ENCODE measurements at regions not wholly inside any gene's neighbourhood (a gene's known extent, or its start where the extent isn't known, plus 50 kb on each side); places are given as distances from the start of the nearest gene placed in this dataset.

GRCh38 chr2:79355569-79355968 is 157.3 kb upstream of the CTNNA2 start:
- DNase-seq (ENCODE audit: low read depth) = no peak

GRCh38 chr2:79327460-79327859 is 167.9 kb upstream of the REG3A start:
- no peak for DNase-seq (ENCODE audit: low read depth)

GRCh38 chr2:79320871-79321270 is 161.3 kb upstream of the REG3A start:
- DNase-seq (ENCODE audit: low read depth) = no peak

GRCh38 chr2:79294994-79295393 is 135.4 kb upstream of the REG3A start:
- no peak for DNase-seq (ENCODE audit: low read depth)

DNA sequence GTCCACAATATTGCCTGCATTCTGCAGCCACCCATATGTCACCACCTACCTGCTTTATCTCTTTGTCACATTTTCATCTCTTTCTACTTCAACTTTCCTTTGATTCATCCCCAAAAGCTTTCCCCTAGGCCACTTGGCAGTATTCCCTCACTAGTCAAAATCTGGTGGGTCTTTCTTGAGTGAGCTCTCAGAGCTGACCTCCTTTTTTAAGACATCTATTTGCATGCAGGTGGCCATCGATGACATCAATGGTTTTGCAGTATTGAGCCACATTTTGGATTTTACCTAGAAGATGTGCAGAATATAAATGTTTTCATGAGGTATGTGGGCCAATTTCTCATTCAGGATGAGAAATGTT is 133.4 kb upstream of the REG3A start:
- no peak for DNase-seq (ENCODE audit: low read depth)

GRCh38 chr2:79292239-79292957 is 132.8 kb upstream of the REG3A start:
- no peak for DNase-seq (ENCODE audit: low read depth)

DNA sequence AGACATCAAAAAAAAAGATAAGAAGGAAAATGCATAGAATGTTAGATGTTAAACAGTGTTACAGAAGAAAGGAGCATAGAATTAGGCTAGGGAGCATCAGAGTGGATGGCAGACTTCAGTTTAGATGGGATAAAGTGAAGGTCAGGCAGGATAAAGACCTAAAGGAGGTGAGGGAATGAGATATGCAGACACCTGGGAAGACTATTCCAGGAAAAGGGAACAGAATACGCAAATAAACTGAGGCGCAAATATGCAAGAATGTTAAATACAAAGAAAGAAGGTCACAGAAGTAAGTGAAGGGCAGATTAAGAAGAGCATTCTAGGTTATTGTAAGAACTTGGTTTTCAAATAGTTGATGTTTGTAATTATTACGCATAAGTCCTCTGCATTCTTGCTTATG is 116.3 kb upstream of the REG3A start:
- no peak for DNase-seq (ENCODE audit: low read depth)

GRCh38 chr2:79275197-79275596 is 115.6 kb upstream of the REG3A start:
- no peak for DNase-seq (ENCODE audit: low read depth)

DNA sequence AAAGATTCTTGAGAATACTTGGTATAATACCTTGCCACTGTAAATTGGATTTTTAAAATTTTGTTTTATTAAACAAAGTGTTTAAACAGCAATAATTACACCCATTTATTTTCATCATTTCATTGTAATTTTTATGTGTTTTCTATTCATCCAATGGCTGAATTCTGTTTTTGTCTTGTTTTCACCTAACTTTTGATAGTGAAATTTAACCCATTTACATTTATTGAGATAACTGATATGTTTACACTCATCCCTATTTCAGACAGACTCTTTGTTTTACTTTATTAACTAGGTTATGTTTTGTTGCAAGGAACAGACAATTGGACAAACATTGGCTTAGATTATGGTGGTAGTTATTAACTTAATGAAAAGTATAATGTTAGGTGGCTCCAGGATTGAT is 113.1 kb upstream of the REG3A start:
- no peak for DNase-seq (ENCODE audit: low read depth)

DNA sequence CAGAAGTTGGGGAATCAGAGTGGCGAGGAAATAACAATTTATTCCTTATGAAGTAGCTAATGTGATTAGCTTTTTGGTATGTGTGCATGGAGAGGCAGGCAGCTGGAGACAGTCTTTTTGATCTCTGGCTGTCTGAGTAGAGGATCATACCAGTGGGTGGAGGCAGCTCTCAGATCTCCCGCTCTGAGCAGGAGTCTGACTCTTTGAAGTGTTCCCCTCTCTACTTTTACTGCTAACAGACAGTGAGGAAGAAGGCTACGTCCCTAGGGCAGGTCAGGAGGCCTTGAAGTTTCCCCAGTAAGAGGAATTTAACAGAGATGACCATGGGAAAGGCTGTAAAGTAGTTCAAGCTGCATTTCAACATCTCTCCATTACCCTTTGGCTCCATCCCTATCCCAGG is 111.9 kb upstream of the REG3A start:
- no peak for DNase-seq (ENCODE audit: low read depth)

DNA sequence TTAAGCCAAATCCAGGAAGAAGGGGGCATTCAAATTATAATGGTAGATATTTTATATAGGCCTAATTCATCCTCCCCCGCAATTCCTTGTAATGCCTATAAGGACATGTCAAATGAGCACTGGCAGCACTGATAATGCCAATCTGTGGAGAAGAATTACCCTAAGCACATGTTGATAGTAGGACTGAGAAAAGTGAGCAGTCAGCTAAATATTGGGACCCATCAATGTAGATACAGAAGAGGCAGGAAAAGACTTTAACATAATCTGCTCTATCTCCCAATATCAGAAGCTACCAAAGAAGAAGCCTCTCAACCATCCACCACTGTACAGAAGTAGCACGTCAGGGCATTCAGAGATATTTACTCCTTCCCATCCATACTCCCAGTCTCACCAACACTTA is 101.3 kb upstream of the REG3A start:
- DNase-seq (ENCODE audit: low read depth) = no peak

GRCh38 chr2:79259959-79260358 is 100.4 kb upstream of the REG3A start:
- no peak for DNase-seq (ENCODE audit: low read depth)

DNA sequence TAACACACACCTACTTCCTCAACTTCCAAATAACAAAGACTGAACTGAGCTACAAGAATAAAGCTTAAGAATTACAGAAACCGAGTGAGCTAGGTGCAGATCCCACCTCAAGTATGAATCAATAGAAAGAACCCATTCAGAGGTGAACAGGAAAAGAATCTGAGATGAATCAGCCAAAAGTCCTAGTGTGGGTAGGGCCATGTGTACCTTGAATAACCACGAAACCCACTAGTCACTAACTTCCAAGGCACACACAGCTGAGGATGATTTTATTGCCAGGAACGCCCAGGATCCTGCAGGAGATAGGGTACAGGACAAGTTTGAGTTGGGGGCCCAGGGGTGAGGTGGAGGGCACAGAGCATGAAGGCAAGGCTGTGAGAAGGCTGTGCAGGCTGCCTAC is 99.7 kb upstream of the REG3A start:
- DNase-seq (ENCODE audit: low read depth) = no peak

- DNase-seq (ENCODE audit: low read depth) = no peak
Measured at GRCh38 chr2:79253243-79253774, 93.8 kb upstream of the REG3A start.

DNA sequence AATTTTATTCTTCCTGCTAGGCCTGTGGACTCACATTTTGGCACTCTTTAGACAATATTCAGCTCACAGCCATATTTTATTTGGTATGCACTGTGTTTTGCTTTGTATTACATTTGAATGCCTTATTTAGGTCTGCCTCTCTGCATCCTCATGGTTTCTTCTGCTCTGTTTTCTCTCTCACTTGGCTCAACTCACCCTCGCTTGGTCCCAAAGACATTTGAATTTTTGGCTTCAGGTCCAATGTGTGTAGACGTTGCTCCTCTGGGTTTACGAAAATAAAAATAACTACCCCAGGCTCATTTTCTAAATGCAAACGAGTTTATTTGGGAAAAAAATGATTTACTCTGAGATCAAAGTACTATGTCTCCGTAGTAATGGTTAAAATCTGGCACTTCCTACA is 91.1 kb upstream of the REG3A start:
- DNase-seq (ENCODE audit: low read depth) = no peak

DNA sequence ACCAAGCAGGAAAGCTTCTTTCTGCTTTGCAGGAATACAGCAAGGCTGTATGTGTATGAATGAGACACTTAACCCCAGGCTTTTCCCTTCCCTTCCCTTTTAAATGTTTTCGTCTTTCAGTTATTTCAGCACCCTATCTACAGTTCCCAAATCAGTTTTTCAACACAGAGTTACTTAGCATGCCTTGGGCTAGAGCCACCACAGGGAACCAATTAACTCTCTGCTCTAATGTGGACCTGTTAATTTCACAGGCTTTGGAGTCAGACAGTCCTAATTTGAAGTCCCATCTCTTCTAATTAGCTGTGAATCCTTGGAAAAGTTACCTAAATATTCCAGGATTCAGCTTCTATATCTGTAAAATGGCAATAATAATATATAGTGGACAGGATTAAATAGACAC is 89.2 kb upstream of the REG3A start:
- DNase-seq (ENCODE audit: low read depth) = no peak

DNA sequence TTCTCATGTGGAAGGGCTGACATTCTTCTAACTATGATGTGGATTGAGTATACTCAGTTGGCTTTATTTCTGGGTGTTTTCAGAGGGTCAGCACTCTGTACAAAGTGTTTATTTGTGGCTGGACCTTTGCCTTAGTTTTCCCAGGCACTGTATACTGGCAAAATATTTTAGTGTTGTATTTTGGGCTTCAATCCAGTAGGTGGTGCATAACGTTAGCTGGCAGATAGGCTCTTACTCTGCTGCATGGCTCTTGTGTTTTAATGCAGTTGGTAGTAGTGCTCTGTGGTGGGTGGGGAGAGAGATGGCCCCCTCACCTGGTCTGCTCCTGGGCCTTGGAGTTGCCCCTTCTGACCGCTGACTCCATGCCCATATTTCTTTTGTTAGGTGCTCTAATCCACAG is 75.6 kb upstream of the REG3A start:
- no peak for DNase-seq (ENCODE audit: low read depth)

DNA sequence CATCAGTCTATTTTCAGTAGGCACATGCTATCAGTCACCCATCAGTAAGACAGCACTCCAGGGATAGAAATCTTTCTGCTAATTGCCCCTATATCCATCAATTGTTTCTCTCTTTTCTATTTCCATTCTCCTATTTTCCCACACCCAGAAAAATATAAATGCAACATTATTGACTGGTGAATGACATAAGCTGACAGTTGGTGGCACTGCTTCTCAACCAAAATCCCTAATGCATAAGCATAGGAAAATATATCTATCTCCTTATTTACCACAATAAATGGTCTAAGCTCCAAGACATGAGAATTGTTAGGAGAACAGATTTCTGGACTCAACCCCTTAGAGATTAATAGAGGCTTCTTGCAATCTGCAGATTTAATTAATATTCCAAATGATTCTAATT is 64.0 kb upstream of the REG3A start:
- DNase-seq (ENCODE audit: low read depth) = no peak

- peak; percentile 24 for DNase-seq (ENCODE audit: low read depth)
Measured at GRCh38 chr2:79219383-79219988, 59.9 kb upstream of the REG3A start.

- DNase-seq (ENCODE audit: low read depth) = no peak
Measured at GRCh38 chr2:79210274-79210917, 50.8 kb upstream of the REG3A start.
